ENCODE measurements at regions not wholly inside any gene's neighbourhood (a gene's known extent, or its start where the extent isn't known, plus 50 kb on each side); places are given as distances from the start of the nearest gene placed in this dataset.
"Not testable (repeated sequence)": the region's sequence is repeated elsewhere in the genome, so short reads cannot be mapped to it uniquely, and the experiment has no call there.

DNA sequence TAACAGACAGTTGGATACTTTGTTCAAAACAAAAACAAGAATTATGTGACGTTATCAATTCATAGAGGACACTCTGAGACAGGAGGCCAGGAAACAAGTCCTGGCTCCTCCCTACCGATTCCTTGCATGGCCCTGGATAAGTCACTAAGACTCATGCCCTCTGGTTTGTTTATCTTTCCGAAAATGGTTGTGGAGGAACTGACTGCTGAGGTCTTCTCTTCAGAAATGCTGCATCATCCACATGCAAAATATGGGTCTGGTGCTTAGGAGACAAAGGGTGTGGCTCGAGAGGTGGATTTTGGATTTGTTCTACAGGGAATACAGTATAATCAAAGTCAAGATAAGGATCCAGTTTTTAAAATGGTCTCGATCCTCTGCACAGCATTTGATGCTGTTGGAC lies 130.9 kb downstream of the RELL1 start:
- DNase-seq, result no peak

DNA sequence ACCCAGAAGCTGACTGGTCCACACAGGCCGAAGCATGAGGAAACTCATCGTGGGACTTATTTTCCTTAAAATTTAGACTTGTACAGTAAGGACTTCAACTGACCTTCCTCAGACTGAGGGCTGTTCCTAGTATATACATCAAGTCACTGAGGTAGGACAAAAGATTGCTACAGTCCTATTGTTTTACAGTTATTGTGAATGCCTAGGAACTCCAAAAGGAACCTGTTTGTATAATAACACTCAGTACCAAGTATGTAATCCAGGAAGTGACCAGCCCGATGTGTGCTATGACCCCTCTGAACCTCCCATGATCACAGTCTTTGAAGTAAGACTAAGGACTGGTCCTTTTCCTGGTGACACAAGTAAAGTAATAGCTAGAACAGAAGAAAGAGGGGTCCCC lies 136.3 kb downstream of the RELL1 start:
- not testable (repeated sequence) for DNase-seq

DNA sequence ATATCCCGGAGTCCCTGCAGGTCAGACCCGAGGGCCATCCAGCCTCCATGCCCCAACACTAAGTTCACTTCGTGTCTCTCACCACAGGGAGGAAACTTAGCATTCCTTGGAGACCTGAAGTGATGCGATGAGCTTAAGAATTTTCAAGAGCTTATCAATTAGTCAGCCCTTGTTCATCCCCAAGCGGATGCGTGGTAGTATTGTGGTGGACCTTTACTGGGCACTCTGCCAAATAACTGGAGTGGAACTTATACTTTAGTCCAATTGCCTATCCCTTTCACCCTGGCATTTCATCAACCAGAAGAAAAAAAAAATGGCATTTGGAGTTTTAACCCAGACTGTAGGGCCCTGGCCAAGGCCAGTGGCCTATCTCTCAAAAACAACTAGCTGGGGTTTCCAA lies 137.1 kb downstream of the RELL1 start:
- peak; percentile 79 for DNase-seq

DNA sequence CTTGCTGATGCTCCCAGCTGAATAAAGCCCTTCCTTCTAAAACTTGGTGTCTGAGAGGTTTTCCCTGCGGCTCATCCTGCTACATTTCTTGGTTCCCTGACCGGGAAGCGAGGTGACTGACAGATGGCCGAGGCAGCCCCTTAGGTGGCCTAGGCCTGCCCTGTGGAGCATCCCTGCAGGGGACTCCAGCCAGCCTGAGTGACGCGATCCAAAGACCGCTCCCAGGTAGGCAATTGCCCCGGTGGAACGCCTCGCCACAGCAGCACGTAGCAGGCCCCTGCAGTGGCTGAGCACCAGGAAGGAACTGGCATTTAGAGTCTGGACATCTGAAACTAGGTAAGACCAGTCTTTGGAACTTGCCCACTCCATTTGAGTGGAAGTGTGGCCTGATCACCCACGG lies 139.6 kb downstream of the RELL1 start:
- DNase-seq, result no peak

DNA sequence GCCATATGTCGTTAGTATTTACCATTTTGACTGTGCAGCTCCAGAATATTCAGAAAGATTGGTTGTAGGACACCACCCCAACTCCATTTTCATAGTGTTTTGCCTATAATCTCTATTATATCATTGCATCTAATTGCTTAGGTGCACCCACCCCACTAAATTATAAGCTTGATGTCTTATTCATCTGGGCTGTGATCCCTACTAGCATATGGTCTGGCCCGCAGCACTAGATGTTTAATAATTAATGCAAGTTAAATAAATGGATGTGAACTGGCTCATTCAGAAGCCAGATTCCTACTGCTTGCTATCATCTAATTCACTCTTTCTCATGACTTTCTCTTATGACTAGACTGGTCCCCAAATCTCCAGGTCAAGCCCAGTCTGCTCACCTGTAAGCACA lies 143.5 kb downstream of the RELL1 start:
- DNase-seq, result no peak

DNA sequence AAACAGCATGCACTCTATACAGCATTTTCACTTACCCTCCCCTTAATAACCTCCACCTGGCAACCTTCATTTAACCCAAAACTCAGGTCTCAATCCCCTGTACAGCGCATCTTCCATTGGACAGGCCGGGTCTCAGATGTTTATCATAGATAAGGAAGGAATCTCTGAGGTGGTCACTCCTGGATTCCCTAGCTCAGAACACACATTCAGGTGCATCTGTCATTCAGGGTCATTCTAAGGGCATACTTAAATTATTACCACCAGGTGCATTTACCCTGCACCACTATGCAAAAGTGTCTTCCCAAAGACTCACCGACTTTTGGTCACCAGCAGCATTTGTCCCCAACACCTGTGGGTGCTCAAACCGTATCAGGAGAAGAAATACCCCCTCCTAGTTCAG lies 144.2 kb downstream of the RELL1 start:
- DNase-seq, result no peak

DNA sequence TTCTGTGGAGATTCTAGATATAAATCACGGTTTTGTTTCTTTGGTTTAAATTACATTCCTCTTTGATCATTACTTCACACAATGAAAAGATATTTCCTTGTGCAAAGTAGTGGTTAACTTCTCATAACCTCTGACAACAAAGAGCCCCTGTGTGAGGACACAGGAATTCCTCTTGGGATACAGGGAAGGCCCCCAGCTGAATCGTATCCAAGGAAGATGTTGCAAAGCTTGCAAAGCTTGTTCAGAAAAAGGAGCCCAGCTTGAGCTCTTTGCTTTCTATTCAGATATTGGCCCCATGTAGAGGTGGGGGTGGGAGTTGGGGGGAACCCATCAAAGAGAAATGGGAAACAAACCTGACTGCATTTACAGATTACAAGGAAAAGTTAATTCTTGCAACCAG lies 145.7 kb downstream of the RELL1 start:
- peak; percentile 19 for DNase-seq

DNA sequence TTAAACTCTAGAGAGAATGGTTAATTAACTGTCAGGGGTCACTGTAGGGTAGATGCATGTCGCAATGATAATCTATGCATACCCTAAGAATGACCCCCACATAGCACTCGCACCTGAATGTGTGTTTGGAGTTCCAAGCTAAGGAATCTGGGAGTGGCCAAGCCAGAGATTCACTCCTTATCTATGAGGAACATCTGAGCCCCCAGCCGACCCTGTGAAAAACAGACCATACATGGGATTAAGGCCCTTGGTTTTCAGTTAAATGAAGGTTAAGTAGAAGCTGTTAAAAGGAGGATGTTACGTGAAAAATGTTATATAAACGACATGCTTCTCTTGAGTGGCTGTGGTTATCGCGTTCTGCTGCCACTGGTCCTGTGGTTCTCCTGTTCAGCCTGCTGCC lies 147.2 kb downstream of the RELL1 start:
- no peak for DNase-seq

DNA sequence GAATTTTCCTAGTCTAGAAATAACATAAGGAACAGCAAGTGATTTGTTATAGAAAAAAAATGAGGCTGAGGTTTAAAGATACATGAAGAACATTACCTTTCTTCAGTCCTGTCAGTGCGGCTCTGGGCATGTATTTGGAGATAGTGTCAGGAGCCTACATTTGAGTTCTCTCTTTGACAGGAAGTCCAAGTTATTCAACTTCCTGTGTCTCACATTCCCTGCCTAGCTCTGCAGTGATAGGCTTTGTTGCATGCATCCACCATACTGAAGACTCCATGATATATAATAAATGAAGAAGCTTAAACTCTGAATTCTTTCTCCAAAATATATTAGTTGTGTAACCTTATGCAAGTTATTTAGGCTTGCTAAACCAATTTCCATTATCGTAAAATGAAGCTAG lies 148.7 kb downstream of the RELL1 start:
- no peak for DNase-seq

DNA sequence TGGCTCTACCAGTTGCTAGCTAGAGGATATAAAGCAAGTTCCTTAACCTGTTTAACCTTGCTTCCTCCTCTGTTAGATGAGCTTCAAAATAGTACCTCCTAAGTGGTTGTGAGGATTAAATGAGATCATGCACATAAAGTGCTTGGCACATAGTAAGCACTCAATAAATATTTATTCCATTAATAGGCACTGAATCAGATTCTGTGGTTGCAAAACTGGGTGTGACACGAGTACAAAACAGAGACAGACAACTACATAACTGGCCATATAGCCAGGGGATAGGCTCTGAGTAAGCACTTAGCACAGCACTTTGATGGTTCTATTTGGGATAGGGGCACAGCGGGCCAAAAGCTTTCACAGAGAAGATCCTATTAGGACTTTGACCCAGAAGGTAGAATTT lies 150.3 kb downstream of the RELL1 start:
- no peak for DNase-seq

DNA sequence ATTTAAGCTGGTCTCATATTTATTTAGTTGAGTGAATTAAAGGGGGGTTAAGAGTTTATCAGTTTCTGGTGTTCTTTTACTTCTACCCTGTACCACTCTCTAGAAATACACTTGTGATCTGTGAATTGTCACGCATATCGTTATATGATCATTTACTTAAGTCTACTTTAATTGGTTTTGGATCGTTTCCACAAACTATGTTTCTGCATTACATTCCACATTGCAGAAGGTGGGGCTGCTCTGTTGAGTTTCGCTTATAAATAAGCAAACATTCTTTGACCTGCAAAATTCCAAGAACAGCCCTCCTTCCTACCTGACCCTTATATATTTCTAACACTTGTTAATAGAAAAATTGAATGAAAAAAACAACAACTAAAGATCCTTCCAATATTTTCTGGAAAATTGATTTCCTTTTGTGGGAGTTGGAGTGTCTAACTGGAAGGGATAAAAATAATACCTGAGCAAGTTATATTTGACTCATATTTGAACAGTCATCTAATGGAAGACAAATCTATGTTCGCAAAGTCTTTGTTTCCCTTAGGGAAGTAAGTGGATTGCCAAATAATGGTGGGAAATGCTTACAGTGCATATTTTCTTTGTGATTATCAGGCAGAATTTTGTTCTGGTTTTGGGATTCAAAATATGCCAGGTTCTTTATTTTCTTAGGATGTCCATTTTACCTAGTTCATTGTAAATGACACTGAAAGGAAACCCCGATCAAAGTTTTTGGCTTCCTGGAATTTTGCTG lies 152.7 kb downstream of the RELL1 start:
- DNase-seq, result no peak

DNA sequence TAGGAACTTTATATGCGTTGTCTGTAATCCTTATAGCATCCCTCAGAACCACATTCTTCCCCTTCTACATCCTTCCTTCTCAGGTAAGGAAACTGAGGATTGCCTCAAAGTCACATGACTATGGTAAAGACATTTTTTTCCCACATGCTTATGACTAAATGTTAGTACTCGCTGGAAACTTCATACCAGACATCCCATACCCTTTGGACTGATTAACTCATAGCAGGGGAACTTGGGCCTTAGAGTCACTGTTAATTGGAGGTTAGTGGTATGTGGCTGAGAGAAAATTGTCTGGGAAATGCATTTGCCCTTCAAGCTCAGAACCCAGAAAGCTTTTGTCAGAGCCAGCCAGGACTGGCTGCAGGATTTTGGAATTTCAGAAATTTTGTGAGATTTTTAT lies 155.0 kb downstream of the RELL1 start:
- DNase-seq, result no peak

DNA sequence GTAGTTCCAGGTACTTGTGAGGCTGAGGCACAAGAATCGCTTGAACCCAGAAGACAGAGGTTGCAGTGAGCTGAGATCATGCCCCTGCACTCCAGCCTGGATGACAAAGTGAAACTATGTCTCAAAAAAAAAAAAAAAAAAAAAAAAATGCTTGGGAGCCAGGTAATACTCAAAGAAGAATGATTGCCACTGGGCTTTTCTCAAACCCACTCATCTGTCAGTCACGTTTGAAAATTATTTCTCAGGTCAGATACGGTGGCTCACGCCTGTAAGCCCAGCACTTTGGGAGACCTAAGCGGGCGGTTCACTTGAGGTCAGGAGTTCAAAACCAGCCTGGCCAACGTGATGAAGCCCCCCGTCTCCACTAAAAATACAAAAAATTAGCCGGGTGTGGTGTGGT lies 155.7 kb downstream of the RELL1 start:
- DNase-seq, result no peak

DNA sequence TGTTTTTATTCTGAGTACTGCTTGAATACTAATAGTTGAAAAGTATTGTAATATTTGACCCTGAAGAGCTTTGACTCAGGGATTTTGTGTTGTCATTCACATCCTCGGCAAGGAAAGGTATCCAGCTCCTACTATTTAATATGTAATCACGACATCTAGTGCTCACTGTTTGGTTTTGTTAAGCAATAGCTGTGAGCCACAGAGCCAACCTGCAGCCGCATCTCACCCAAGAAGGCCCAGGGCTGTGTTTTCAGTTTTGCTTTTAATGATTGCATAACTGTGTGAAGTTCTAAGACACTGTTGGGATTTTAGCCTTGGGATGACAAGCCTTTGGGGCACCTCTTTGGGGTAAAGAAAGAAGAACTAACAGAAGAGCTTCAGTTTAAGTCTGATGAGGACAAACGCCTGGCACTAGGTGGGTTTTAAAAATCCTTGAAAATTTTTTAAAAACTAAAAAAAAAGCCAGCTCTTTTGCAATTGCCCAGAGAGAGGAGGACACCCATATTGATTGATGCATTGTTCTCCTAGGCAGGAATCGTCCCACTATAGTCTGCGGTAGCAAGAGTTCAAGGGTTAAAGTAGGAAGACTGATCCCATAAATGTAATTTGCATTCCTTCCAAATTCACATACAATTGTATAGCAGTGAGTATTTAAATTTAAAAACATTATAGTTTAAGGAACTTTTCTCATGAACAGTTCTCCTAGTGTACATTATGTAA lies 157.8 kb downstream of the RELL1 start:
- no peak for DNase-seq

DNA sequence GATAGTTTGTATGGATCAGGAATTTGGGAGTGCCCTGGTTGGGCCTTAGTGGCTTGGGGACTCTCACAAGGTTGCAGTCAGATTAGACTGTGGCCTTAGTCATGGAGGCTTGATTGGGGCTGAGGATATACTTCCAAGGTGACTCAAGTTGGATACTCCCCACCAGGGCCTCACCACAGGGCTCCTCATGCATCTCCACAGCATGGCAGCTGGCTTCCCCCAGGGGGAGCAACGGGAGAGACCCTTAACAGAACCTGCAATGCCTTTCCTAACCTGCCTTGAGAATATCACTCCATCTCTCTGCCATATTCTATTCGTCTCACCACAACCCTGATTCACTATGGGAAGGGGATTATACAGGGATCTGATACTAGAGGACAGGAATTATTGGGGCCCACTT lies 161.9 kb downstream of the RELL1 start:
- DNase-seq, result no peak

DNA sequence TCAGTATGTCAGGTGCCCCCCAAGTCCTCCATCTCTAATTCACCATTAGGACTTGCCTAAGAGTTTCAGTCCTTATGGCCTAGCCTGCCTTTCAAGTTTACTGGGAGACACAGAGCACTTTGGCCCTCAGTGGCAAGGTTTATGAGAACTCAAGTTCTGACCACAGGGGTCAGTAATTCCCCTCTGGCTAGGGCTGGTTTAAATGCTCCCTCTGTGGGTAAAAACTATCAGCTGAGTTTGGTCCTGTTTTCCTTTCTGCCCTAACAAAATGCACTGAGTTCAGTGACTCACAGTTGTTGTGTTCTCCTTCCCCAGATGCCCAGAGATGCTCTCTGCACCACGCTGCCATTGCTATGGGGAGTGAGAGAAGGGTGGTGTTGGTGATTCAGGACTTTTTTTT lies 163.2 kb downstream of the RELL1 start:
- no peak for DNase-seq

DNA sequence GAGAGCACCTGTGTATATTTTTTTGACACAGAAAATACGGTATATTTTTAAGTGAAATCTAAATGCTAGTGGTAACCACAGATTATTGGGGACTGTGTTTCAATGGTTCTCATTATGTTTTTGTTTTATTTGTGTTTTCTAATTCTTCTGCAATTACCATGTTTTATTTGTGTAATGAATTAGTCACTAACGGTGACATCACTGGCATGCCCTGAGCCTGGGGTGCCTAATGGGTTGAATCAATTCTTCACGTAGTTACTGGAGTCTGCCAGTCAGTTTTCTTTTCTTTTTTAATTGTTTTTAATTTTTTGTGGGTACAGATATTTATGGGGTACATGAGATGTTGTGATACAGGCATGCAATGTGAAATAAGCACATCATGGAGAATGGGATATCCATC lies 168.8 kb downstream of the RELL1 start:
- no peak for DNase-seq

DNA sequence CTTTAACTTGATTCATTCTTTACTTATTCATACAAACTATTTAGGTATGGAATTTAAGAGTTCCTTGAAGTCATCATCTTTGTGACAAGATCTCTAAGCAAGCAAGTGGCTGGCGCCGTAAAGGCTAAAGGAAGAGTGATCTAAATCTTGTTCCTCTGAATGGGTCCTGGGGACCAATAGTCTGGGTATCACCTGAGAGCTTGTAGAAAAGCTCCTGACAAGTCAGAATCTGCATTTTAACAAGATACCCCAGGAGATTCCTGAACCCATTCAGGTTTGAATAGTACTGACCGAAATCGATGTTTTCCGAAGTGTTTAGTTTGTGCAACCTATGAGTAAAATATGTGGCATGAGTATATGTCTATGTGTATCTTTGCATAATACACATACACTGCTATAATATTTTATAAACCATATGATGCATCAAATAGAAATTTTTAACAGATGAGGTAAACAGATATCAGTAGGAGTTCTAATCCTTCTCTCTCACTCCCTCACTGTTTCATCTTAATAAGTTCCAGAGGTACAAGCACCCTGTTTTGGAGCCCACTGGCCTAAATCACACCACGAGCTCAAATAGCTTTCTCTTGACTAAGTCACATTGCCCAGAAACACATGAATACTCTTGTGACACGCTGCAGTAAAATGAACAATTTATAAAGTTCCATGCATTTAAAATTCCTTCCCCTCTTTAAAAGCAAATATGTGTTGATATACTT lies 170.0 kb downstream of the RELL1 start:
- peak; percentile 31 for DNase-seq

DNA sequence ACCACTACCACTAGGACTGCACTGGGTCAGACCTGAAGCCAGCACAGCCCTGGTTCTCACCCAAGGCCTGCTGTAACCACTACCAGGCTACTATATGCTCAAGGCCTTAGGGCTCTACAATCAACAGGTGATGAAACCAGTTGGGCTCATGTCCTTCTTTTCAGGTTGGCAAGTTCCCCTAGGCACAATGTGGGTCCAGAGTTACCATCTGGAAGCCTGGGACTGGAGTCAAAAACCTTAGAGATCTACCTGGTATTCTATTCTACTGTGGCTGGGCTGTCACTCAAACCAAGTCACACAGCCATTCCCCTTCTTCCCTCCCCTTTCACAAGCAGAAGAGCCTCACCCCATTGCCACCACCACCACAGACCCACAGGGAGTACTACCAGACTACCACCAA lies 175.6 kb downstream of the RELL1 start:
- no peak for DNase-seq

DNA sequence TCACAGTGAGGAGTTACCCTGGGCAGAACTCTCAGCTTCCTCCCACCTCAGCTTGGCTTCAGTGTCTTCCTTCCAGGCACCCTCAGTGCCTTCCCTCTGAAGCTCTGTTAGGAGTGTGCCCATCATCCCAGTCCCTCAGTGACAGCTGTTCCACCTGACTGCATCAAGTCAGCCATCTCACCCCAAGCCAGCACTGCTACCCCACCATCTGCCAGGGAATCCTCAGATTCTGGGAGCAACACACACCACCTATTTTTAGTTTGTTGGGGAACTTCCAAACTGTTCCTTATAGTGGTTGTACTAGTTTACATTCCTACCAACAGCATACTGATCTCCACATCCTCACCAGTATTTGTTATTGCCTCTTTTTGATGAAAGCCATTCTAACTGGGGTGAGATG lies 182.9 kb downstream of the RELL1 start:
- no peak for DNase-seq

DNA sequence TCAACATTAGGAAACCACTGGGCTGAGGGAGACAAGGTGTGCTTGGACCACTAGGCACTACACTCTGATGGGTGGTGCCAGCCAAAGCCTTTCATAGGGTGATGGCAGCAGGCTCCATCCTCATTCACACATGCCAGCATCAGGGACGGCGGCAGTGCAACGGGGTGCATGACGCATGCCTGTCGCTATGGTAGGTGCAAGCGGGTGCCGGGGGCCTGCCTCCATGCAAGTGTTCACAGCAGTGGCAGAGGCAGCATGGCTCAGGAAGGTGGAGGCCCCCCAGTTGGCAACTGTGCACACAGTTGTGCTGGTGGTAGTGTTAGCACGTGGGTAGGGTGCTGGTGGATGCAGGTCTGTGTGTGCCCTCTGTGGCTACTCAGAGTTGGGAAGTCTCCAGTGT lies 184.1 kb downstream of the RELL1 start:
- DNase-seq, result no peak

All from fibroblast of upper back skin (primary cell).